DOHH2 (cell line): ENCODE measurements at regions not wholly inside any gene's neighbourhood (a gene's known extent, or its start where the extent isn't known, plus 50 kb on each side); places are given as distances from the start of the nearest gene placed in this dataset.
"Not testable (repeated sequence)": the region's sequence is repeated elsewhere in the genome, so short reads cannot be mapped to it uniquely, and the experiment has no call there.

Experiments
- H3F3A ChIP-seq: fragments of 200-600 bp; sonication (generic), shearing (Covaris generic); 2 replicates; pipeline ENCODE4 v1.6.0; 2016; ENCODE audit warnings: antibody characterized with exemption, mild to moderate bottlenecking; ENCODE audit not compliant: control insufficient read depth, insufficient read depth
- H3K27ac ChIP-seq: fragments of 200-600 bp; sonication (generic); 2 replicates; pipeline ENCODE4 v1.5.1; 2014; ENCODE audit warnings: low read depth, mild to moderate bottlenecking, low read length, moderate library complexity
- H3K27me3 ChIP-seq: fragments of 200-600 bp; sonication (generic); 2 replicates; pipeline ENCODE4 v1.6.1; 2014; ENCODE audit warnings: mild to moderate bottlenecking, low read length, mixed read lengths; ENCODE audit not compliant: control insufficient read depth
- H3K36me3 ChIP-seq: fragments of 200-600 bp; sonication (generic); 2 replicates; pipeline ENCODE4 v1.6.1; 2014; ENCODE audit warnings: mild to moderate bottlenecking, low read length, moderate library complexity, mixed read lengths; ENCODE audit not compliant: control insufficient read depth
- H3K4me1 ChIP-seq: fragments of 200-600 bp; sonication (generic); 2 replicates; pipeline ENCODE4 v1.6.1; 2014; ENCODE audit warnings: mild to moderate bottlenecking, low read length, mixed read lengths; ENCODE audit not compliant: control insufficient read depth
- H3K4me2 ChIP-seq: fragments of 200-600 bp; sonication (generic); 2 replicates; pipeline ENCODE4 v1.6.0; 2014; ENCODE audit warnings: mild to moderate bottlenecking, low read length, moderate library complexity
- H3K4me3 ChIP-seq: fragments of 200-600 bp; sonication (generic); 2 replicates; pipeline ENCODE4 v1.5.1; 2014; ENCODE audit warnings: mild to moderate bottlenecking, low read length, mixed read lengths
- H3K79me2 ChIP-seq: fragments of 200-600 bp; sonication (generic); 2 replicates; pipeline ENCODE4 v1.6.1; 2014; ENCODE audit warnings: mild to moderate bottlenecking, low read length, mixed read lengths; ENCODE audit not compliant: control insufficient read depth
- H3K9me2 ChIP-seq: fragments of 200-600 bp; sonication (generic); replicated peaks from 2 replicates; pipeline ENCODE4 v1.6.1; 2014; ENCODE audit warnings: mild to moderate bottlenecking, low read length, mixed read lengths; ENCODE audit not compliant: control insufficient read depth
- H3K9me3 ChIP-seq: fragments of 200-600 bp; sonication (generic); 2 replicates; pipeline ENCODE4 v1.6.1; 2014; ENCODE audit warnings: antibody characterized with exemption, low read length, mixed read lengths; ENCODE audit not compliant: control insufficient read depth, insufficient read depth
- H4K20me1 ChIP-seq: fragments of 200-600 bp; sonication (generic); 2 replicates; pipeline ENCODE4 v1.6.0; 2014; ENCODE audit warnings: low read depth, mild to moderate bottlenecking, antibody characterized with exemption, low read length, moderate library complexity; ENCODE audit not compliant: control insufficient read depth, insufficient read depth
- CTCF ChIP-seq: fragments of 200-600 bp; sonication (generic); IDR thresholded peaks from one replicate; pipeline ENCODE4 v1.5.1; 2014; ENCODE audit warnings: antibody characterized with exemption, mild to moderate bottlenecking, low read depth, low read length; ENCODE audit not compliant: poor library complexity, severe bottlenecking
- EZH2phosphoT487 ChIP-seq: fragments of 200-600 bp; sonication (generic); IDR thresholded peaks from 2 replicates; pipeline ENCODE4 v1.6.1; 2017; ENCODE audit warnings: borderline replicate concordance, mild to moderate bottlenecking, antibody characterized with exemption, low read length, moderate library complexity, mixed read lengths

GRCh38 chr5:174644436-174644835 is 79.9 kb upstream of the MSX2 start:
- Histone ChIP-seq H4K20me1 (no peaks in the 10 kb centered on the region), H3K27me3 (no peaks in the 10 kb centered on the region), H3K4me3 (no peak overlapping the region), H3K27ac (no peak overlapping the region), H3F3A (no peaks in the 10 kb centered on the region), H3K9me3 (no peaks in the 10 kb centered on the region), H3K79me2 (no peaks in the 10 kb centered on the region), H3K4me2 (no peak overlapping the region), H3K9me2 (no peaks in the 10 kb centered on the region), H3K4me1 (no peaks in the 10 kb centered on the region), H3K36me3 (no peaks in the 10 kb centered on the region)
- TF ChIP-seq CTCF (no peak), EZH2phosphoT487 (no peak)

- Histone ChIP-seq H3K9me2 (no peaks in the 10 kb centered on the region), H3K36me3 (no peaks in the 10 kb centered on the region), H3K9me3 (no peaks in the 10 kb centered on the region), H3K4me2 (no peak overlapping the region), H3K27me3 (no peaks in the 10 kb centered on the region), H3K4me3 (no peak overlapping the region), H4K20me1 (no peaks in the 10 kb centered on the region), H3K27ac (no peak overlapping the region), H3F3A (no peaks in the 10 kb centered on the region), H3K79me2 (no peaks in the 10 kb centered on the region), H3K4me1 (no peaks in the 10 kb centered on the region)
- TF ChIP-seq CTCF (no peak), EZH2phosphoT487 (no peak)
Observed at GRCh38 chr5:174644923-174645322, 79.5 kb upstream of the MSX2 start.

GRCh38 chr5:174645677-174646076 is 78.7 kb upstream of the MSX2 start:
- H3K4me1 ChIP-seq, result no peaks in the 10 kb centered on the region
- TF ChIP-seq CTCF, result no peak
- TF ChIP-seq EZH2phosphoT487, result no peak
- no peaks in the 10 kb centered on the region for H3K9me2 ChIP-seq
- no peaks in the 10 kb centered on the region for H3K79me2 ChIP-seq
- no peaks in the 10 kb centered on the region for H3K27me3 ChIP-seq
- no peaks in the 10 kb centered on the region for H3K36me3 ChIP-seq
- no peak overlapping the region for H3K4me2 ChIP-seq
- H4K20me1 ChIP-seq, result no peaks in the 10 kb centered on the region
- no peak overlapping the region for H3K4me3 ChIP-seq
- H3F3A ChIP-seq, result no peaks in the 10 kb centered on the region
- H3K27ac ChIP-seq, result no peak overlapping the region
- H3K9me3 ChIP-seq, result no peaks in the 10 kb centered on the region

GRCh38 chr5:174648618-174649017 is 75.8 kb upstream of the MSX2 start:
- H3K27ac ChIP-seq, H3K36me3 ChIP-seq, H3F3A ChIP-seq, H3K4me1 ChIP-seq, H4K20me1 ChIP-seq, H3K4me3 ChIP-seq, H3K4me2 ChIP-seq, H3K79me2 ChIP-seq, H3K9me3 ChIP-seq, H3K9me2 ChIP-seq, H3K27me3 ChIP-seq: not testable (repeated sequence)
